ENCODE measurements at regions not wholly inside any gene's neighbourhood (a gene's known extent, or its start where the extent isn't known, plus 50 kb on each side); places are given as distances from the start of the nearest gene placed in this dataset.

DNA sequence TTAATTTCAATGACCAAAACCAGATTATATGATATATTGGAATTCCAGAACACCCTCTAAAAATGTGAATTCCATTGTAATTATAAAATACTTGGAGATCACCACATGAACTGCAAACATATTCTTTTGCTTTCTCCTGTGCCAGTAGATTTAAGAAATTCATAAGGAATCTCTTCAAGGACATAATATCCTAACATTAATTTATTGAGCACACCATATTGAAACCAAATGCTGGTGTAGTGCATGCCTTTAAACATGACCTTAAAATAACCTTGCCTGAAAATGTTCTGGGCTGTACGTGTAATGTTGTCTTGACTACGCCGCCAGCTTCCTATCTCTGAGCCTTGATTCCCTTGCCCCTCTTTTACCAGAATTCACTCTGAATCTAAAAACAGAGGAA lies 205.0 kb upstream of the ACTBL2 start:
- H3K4me1 ChIP-seq (ENCODE audit: control insufficient read depth, insufficient read depth, low read length): peaks cover 9% of the 10 kb centered on the region
- H3K9me3 ChIP-seq (ENCODE audit: control insufficient read depth, low read length): no peaks in the 10 kb centered on the region
- WGBS, 2 experiments: 92 to 96% methylated on average over 3 of the region's 3 CpGs
- no peak overlapping the region for H3K27ac ChIP-seq (ENCODE audit: insufficient read depth, low read depth, low read length, poor library complexity, severe bottlenecking)
- H3K36me3 ChIP-seq (ENCODE audit: control insufficient read depth, insufficient read depth, low read length): no peaks in the 10 kb centered on the region
- no peak overlapping the region for H3K4me3 ChIP-seq (ENCODE audit: insufficient read depth, low read depth, low read length)
- H3K27me3 ChIP-seq (ENCODE audit: control insufficient read depth, insufficient read depth, low read length, poor library complexity, severe bottlenecking): no peaks in the 10 kb centered on the region

DNA sequence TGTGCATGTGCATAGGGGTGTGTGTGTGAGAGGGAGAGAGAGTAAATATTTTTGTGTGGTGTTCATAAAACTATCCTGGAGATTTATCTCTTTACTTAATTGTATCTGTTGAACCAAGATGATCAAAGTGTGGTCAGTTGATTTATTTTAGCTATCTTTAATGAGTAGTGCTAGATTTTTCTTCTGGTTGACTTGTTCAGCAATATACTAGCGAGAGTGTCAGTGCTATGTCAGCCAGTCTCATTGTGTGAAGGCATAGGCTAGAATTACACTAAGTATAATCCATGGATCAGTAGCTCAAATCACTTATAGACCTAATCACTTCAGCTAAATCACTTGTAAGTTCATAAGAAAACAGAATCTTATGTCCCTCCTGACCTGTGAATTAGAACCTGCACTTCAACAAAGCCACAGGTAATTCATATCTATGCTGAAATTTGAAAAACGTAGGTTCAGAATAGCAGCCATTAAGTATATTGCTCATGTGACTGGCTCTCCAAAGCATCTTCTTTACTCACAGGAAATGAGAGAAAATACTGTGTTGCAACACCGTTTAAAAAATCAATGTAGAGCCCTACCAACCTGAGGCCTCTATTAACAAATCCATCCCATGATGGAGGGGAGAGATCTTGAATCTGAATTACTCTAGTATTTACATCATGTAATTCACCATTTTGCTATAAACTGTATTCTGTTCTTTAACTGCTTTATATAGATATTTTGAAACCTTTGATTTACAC lies 203.1 kb upstream of the ACTBL2 start:
- Histone ChIP-seq H3K4me1 (ENCODE audit: control insufficient read depth, insufficient read depth, low read length) (peaks cover 2% of the 10 kb centered on the region), H3K4me3 (ENCODE audit: insufficient read depth, low read depth, low read length) (no peak overlapping the region), H3K27ac (ENCODE audit: insufficient read depth, low read depth, low read length, poor library complexity, severe bottlenecking) (no peak overlapping the region), H3K27me3 (ENCODE audit: control insufficient read depth, insufficient read depth, low read length, poor library complexity, severe bottlenecking) (no peaks in the 10 kb centered on the region), H3K9me3 (ENCODE audit: control insufficient read depth, low read length) (no peaks in the 10 kb centered on the region), H3K36me3 (ENCODE audit: control insufficient read depth, insufficient read depth, low read length) (no peaks in the 10 kb centered on the region)
- 88 to 100% methylated on average over 2 to 3 of the region's 3 CpGs for WGBS, 2 experiments

DNA sequence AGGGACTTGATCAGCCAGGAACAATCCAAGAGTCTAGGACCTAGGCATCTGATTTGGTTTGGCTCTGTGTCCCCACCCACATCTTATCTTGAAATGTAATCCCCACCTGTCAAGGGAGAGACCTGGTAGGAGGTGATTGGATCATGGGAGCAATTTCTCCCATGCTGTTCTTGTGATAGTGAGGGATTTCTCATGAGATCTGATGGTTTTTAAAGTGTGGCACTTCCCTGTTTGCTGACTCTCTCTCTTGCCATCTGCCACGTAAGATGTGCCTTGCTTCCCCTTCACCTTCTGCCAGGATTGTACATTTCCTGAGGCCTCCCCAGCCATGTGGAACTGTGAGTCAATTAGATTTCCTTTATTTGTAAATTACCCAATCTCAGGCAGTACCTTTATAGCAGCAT lies 201.7 kb upstream of the ACTBL2 start:
- H3K27me3 ChIP-seq (ENCODE audit: control insufficient read depth, insufficient read depth, low read length, poor library complexity, severe bottlenecking): no peaks in the 10 kb centered on the region
- no peaks in the 10 kb centered on the region for H3K9me3 ChIP-seq (ENCODE audit: control insufficient read depth, low read length)
- H3K27ac ChIP-seq (ENCODE audit: insufficient read depth, low read depth, low read length, poor library complexity, severe bottlenecking): no peak overlapping the region
- WGBS, 2 experiments: 93 to 96% methylated on average over 1 of the region's 1 CpG
- H3K36me3 ChIP-seq (ENCODE audit: control insufficient read depth, insufficient read depth, low read length): no peaks in the 10 kb centered on the region
- no peaks in the 10 kb centered on the region for H3K4me1 ChIP-seq (ENCODE audit: control insufficient read depth, insufficient read depth, low read length)
- no peak overlapping the region for H3K4me3 ChIP-seq (ENCODE audit: insufficient read depth, low read depth, low read length)

DNA sequence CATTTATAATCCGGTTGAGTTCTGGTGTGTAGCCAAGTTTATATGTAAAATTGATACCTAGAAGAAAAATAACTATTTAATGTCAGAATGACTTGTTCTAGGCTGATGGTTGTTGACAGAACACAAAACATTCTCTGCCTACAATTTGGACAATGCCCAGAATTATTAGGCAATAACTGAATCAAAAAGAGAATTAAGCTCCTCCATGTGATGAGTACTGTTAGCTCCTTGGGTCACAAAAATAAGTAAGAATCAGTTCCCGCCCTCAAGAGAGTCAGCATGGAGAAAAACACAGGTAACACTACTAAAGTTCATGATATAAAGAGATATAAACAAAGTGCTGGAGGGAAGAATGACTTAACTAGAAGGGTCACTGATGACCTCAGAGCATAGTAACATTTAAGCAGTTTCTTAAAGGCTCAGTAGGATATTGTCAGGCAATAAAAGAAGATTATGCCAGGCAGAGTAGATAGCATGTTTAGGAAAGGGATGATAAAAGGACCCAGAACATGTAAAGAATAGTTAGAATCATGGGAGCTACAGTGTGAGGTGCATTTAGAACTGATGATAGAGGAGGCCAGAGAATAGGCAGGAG lies 200.5 kb upstream of the ACTBL2 start:
- Histone ChIP-seq H3K4me3 (ENCODE audit: insufficient read depth, low read depth, low read length) (no peak overlapping the region), H3K27ac (ENCODE audit: insufficient read depth, low read depth, low read length, poor library complexity, severe bottlenecking) (no peak overlapping the region), H3K27me3 (ENCODE audit: control insufficient read depth, insufficient read depth, low read length, poor library complexity, severe bottlenecking) (no peaks in the 10 kb centered on the region), H3K9me3 (ENCODE audit: control insufficient read depth, low read length) (no peaks in the 10 kb centered on the region), H3K4me1 (ENCODE audit: control insufficient read depth, insufficient read depth, low read length) (no peaks in the 10 kb centered on the region), H3K36me3 (ENCODE audit: control insufficient read depth, insufficient read depth, low read length) (no peaks in the 10 kb centered on the region)
- 100% methylated on average over 1 of the region's 2 CpGs; no CpG with 5 or more reads in 1 of the 2 experiments for WGBS, 2 experiments

DNA sequence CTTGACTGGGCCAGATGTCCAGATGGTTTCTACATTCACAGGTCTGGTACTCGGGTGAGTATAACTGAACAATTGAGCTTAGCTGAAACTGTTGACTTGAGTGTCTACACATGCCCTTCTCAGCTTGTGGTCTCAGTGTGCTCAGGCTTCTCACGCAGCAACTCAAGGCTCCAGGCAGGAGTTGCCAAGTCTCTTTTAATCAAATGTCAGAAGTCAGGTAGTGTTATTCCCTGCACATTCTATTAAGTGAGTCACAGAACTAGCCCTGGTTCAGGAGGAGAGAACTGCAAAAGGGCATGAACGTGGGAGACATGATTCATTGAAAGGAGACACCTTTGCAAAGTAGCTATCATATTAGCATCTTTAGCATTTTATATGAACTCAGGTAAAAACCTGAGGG lies 199.3 kb upstream of the ACTBL2 start:
- H3K27me3 ChIP-seq (ENCODE audit: control insufficient read depth, insufficient read depth, low read length, poor library complexity, severe bottlenecking): no peaks in the 10 kb centered on the region

DNA sequence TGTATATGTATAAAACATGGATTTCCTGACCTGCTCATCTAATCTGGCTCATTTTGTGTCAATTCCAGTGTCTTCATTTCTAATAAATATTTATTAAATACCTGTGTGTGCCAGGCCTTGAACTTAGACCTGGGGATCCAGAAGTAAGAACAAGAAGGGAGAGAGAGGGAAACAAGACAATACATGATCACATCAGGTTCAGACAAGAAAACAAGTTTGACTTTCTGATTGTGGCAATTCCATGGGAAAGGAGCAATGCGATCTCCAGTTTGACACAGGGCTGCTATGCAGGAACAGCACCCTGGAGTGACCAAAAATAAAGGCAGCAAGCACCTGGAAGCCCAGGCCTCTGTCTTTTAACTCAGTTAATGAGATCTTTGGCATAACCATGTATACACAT lies 198.1 kb upstream of the ACTBL2 start:
- Histone ChIP-seq H3K27me3 (ENCODE audit: control insufficient read depth, insufficient read depth, low read length, poor library complexity, severe bottlenecking) (no peaks in the 10 kb centered on the region), H3K9me3 (ENCODE audit: control insufficient read depth, low read length) (no peaks in the 10 kb centered on the region), H3K27ac (ENCODE audit: insufficient read depth, low read depth, low read length, poor library complexity, severe bottlenecking) (no peak overlapping the region), H3K4me3 (ENCODE audit: insufficient read depth, low read depth, low read length) (no peak overlapping the region), H3K4me1 (ENCODE audit: control insufficient read depth, insufficient read depth, low read length) (no peaks in the 10 kb centered on the region), H3K36me3 (ENCODE audit: control insufficient read depth, insufficient read depth, low read length) (no peaks in the 10 kb centered on the region)
- 90 to 92% methylated on average over 1 of the region's 1 CpG for WGBS, 2 experiments

More for the DNA sequence above, 199.3 kb upstream of the ACTBL2 start:
- Histone ChIP-seq H3K4me3 (ENCODE audit: insufficient read depth, low read depth, low read length) (no peak overlapping the region), H3K9me3 (ENCODE audit: control insufficient read depth, low read length) (no peaks in the 10 kb centered on the region), H3K4me1 (ENCODE audit: control insufficient read depth, insufficient read depth, low read length) (no peaks in the 10 kb centered on the region), H3K36me3 (ENCODE audit: control insufficient read depth, insufficient read depth, low read length) (no peaks in the 10 kb centered on the region), H3K27ac (ENCODE audit: insufficient read depth, low read depth, low read length, poor library complexity, severe bottlenecking) (no peak overlapping the region)
- 88 to 95% methylated on average over 3 of the region's 3 CpGs for whole genome bisulfite sequencing, 2 experiments

DNA sequence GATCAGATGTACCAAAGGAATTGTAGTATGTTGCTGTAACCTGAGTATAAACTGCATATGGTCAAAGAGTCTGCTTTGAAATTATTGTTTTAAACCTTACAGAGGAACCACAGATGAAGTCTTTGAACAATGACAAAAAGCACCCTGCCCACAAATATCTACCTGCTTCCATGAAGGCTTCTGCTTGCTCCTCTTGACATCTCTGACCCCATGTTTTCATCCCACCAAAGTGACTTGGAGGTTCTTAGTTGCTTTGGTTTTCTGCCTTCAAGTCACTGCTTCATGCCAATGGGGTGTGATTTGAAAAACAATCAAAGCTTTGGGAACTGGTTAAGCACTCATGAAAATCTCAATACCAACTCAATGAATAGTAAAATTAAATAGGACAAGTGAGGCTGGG lies 194.6 kb upstream of the ACTBL2 start:
- Histone ChIP-seq H3K4me1 (ENCODE audit: control insufficient read depth, insufficient read depth, low read length) (no peaks in the 10 kb centered on the region), H3K36me3 (ENCODE audit: control insufficient read depth, insufficient read depth, low read length) (no peaks in the 10 kb centered on the region), H3K4me3 (ENCODE audit: insufficient read depth, low read depth, low read length) (no peak overlapping the region), H3K27ac (ENCODE audit: insufficient read depth, low read depth, low read length, poor library complexity, severe bottlenecking) (no peak overlapping the region), H3K9me3 (ENCODE audit: control insufficient read depth, low read length) (no peaks in the 10 kb centered on the region), H3K27me3 (ENCODE audit: control insufficient read depth, insufficient read depth, low read length, poor library complexity, severe bottlenecking) (no peaks in the 10 kb centered on the region)

DNA sequence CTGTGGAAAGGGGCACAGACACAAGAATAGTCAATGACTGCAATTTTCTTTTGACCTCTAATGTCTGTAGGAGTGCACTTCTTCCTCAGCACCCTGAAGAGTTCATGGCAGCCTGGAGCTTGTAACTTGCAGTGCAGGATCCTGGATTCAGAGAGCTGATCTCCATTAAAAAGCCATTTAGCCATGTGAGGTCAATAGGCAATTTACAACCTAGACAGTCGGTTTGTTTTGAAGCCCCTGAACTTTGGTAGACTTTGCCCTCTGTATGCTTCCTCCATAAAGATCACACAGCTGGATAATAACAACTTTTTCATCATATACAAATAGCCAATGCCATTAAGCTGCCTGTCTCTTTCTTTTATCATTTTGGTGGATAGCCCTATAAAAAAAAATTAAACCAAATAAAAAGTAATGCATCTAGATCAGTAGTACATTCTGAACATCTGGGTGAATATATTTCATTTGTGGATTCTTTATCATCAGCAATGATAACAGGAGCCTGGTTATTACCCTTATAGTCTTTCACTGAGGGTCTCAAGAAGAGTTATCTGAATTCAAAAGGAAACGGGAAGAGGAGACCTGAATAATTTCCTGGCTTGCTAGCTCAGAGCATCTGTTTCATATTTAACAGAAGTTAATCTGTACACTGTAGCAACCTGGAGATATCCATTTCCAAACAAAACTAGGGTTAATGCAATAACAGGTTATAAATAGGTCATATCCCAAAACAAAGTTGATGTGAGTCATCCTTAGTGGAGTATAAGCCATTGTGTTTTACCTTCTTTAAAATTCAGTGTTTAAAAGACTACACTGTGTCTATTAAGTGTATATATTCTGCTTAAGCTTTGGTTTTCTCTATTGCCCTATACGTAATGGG lies 193.8 kb upstream of the ACTBL2 start:
- H3K9me3 ChIP-seq (ENCODE audit: control insufficient read depth, low read length): no peaks in the 10 kb centered on the region
- no peaks in the 10 kb centered on the region for H3K36me3 ChIP-seq (ENCODE audit: control insufficient read depth, insufficient read depth, low read length)
- H3K4me3 ChIP-seq (ENCODE audit: insufficient read depth, low read depth, low read length): no peak overlapping the region
- H3K4me1 ChIP-seq (ENCODE audit: control insufficient read depth, insufficient read depth, low read length): no peaks in the 10 kb centered on the region
- H3K27ac ChIP-seq (ENCODE audit: insufficient read depth, low read depth, low read length, poor library complexity, severe bottlenecking): no peak overlapping the region
- WGBS, 2 experiments: 88 to 90% methylated on average over 3 of the region's 3 CpGs
- no peaks in the 10 kb centered on the region for H3K27me3 ChIP-seq (ENCODE audit: control insufficient read depth, insufficient read depth, low read length, poor library complexity, severe bottlenecking)

DNA sequence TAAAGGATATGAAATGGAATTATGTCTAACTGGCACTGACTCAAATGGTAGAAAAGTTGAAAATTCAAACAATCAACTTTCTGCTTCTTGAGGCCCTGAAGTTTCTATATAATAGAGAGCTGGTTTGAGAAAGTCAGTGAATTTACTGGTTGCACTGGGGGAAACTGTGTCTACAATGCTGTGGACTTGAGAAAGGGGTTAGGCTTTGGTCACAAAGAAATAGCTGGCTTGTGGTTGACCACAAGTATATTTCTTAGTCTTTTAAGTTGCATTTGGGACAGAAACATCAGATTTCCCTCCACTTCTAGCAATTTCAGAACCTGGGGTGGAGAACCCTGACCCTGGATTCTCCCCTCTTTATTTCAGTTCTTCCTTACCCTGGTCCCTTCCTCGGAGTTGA lies 192.6 kb upstream of the ACTBL2 start:
- WGBS, 2 experiments: 80 to 86% methylated on average over 1 of the region's 1 CpG
- no peaks in the 10 kb centered on the region for H3K27me3 ChIP-seq (ENCODE audit: control insufficient read depth, insufficient read depth, low read length, poor library complexity, severe bottlenecking)
- no peaks in the 10 kb centered on the region for H3K36me3 ChIP-seq (ENCODE audit: control insufficient read depth, insufficient read depth, low read length)
- H3K27ac ChIP-seq (ENCODE audit: insufficient read depth, low read depth, low read length, poor library complexity, severe bottlenecking): no peak overlapping the region
- H3K4me3 ChIP-seq (ENCODE audit: insufficient read depth, low read depth, low read length): no peak overlapping the region
- H3K9me3 ChIP-seq (ENCODE audit: control insufficient read depth, low read length): no peaks in the 10 kb centered on the region
- H3K4me1 ChIP-seq (ENCODE audit: control insufficient read depth, insufficient read depth, low read length): no peaks in the 10 kb centered on the region

DNA sequence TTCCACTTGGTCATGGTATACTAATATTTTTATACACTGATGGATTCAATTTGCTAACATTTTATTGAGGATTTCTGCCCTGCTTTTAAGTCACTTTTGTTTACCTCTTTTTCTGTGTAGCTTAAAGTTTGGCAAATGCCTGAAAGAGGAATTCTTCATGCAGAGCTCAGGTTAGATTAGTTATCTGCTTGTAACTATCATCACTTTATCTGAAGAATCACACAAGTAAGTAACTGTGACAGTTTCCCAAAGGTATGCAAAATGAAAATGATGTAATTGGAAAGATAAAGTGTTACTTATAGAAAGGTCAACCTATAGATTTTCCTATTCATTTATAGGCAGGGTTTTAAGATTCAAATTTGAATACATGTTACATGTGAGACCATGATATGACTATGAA lies 188.8 kb upstream of the ACTBL2 start:
- H3K4me3 ChIP-seq (ENCODE audit: insufficient read depth, low read depth, low read length): no peak overlapping the region
- no peaks in the 10 kb centered on the region for H3K4me1 ChIP-seq (ENCODE audit: control insufficient read depth, insufficient read depth, low read length)
- H3K27ac ChIP-seq (ENCODE audit: insufficient read depth, low read depth, low read length, poor library complexity, severe bottlenecking): no peak overlapping the region
- no peaks in the 10 kb centered on the region for H3K27me3 ChIP-seq (ENCODE audit: control insufficient read depth, insufficient read depth, low read length, poor library complexity, severe bottlenecking)
- H3K36me3 ChIP-seq (ENCODE audit: control insufficient read depth, insufficient read depth, low read length): no peaks in the 10 kb centered on the region
- no peaks in the 10 kb centered on the region for H3K9me3 ChIP-seq (ENCODE audit: control insufficient read depth, low read length)

All from ectodermal cell (in vitro differentiated cells).